ENCODE measurements at regions not wholly inside any gene's neighbourhood (a gene's known extent, or its start where the extent isn't known, plus 50 kb on each side); places are given as distances from the start of the nearest gene placed in this dataset.

DNA sequence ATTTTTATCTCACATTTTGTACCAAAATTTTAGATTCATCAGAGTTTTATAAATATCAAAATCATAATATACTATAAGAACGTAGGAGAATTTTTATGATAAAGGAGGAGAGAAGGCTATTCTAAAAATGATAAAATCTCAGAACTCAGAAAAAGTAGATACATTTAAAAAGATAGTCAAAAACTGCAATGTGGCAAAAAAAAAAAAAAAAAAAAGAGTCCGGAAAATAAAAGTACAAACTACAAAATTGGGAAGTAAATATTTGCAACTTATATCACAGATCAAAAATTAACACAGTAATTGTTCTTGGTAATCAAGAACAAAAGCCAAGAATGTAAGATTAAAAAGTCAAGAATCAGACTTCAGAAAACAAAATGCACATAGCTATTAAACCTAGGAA, 332.1 kb downstream of the MCTP2 start:
- no peak for TF ChIP-seq POLR2AphosphoS5 (IDR thresholded peaks at IDR 0.05; ENCODE audit: low read depth, low read length)
- TF ChIP-seq TAF1 (IDR thresholded peaks at IDR 0.05; ENCODE audit: borderline replicate concordance, insufficient read depth, low read length) = no peak
- TF ChIP-seq, protein P1, sequence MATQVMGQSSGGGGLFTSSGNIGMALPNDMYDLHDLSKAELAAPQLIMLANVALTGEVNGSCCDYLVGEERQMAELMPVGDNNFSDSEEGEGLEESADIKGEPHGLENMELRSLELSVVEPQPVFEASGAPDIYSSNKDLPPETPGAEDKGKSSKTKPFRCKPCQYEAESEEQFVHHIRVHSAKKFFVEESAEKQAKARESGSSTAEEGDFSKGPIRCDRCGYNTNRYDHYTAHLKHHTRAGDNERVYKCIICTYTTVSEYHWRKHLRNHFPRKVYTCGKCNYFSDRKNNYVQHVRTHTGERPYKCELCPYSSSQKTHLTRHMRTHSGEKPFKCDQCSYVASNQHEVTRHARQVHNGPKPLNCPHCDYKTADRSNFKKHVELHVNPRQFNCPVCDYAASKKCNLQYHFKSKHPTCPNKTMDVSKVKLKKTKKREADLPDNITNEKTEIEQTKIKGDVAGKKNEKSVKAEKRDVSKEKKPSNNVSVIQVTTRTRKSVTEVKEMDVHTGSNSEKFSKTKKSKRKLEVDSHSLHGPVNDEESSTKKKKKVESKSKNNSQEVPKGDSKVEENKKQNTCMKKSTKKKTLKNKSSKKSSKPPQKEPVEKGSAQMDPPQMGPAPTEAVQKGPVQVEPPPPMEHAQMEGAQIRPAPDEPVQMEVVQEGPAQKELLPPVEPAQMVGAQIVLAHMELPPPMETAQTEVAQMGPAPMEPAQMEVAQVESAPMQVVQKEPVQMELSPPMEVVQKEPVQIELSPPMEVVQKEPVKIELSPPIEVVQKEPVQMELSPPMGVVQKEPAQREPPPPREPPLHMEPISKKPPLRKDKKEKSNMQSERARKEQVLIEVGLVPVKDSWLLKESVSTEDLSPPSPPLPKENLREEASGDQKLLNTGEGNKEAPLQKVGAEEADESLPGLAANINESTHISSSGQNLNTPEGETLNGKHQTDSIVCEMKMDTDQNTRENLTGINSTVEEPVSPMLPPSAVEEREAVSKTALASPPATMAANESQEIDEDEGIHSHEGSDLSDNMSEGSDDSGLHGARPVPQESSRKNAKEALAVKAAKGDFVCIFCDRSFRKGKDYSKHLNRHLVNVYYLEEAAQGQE (IDR thresholded peaks at IDR 0.05; ENCODE audit: insufficient read depth in 1 of 2, low read depth in 2 of 2, low read length in 2 of 2) = no peak
- TF ChIP-seq FOXP2 (optimal IDR thresholded peaks at IDR 0.05; ENCODE audit: borderline replicate concordance, extremely low read depth, extremely low read length, insufficient read depth) = no peak
- TF ChIP-seq SIN3A (IDR thresholded peaks at IDR 0.05; ENCODE audit: borderline replicate concordance, insufficient read depth, low read length) = no peak

DNA sequence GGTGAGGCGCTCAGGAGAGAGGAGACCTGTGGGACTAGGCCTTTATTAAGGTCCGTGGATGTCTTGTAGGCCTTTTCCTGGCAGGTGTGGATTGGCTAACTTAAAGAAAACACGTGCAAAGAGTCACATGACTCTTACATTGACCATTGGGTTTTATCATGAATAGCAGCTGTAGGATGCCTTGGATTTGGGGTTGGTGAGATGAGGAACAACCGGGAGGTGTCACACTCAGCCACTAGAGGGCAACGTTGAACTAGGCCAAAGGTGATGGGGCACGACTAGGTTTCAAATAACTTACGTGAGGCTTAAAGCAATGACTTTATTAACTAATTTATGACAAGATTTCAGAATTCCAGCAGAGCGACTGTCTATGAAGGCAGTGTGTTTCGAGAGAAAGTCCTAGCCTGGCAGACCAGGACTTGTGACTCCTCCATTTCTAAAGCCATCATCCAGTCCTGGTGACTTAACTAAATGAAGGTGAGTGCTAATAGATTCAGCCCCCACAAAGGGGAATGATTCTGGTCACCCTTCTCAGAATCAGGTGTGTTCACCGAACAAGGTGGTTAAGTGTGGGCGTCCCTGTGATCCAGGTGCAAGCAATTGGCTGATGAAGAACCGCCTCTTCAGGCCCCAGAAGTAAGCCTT, 345.6 kb downstream of the MCTP2 start:
- TF ChIP-seq FOXP2 (optimal IDR thresholded peaks at IDR 0.05; ENCODE audit: borderline replicate concordance, extremely low read depth, extremely low read length, insufficient read depth) (no peak), POLR2AphosphoS5 (IDR thresholded peaks at IDR 0.05; ENCODE audit: low read depth, low read length) (no peak), TAF1 (IDR thresholded peaks at IDR 0.05; ENCODE audit: borderline replicate concordance, insufficient read depth, low read length) (no peak), SIN3A (IDR thresholded peaks at IDR 0.05; ENCODE audit: borderline replicate concordance, insufficient read depth, low read length) (no peak)
- TF ChIP-seq, protein P1 (IDR thresholded peaks at IDR 0.05; ENCODE audit: insufficient read depth in 1 of 2, low read depth in 2 of 2, low read length in 2 of 2) = no peak

DNA sequence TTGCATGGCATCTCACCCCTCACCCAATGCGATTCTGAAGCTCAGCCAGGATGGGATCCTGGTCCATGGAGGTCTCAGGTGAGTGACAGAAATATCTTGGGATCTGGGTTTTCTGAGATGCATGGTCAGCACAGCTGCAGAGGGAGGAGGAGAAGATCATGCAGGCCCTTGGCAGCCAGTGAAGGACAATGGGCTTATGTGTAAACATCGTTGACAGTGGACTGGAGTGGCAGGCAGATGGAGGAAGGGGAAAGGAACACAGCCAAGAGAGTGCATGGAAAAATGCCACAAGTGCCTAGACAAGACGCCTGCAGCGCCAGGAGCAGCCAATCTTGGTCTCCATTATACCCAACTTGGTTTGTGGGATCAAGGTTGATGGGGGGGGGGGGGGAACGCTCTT, 347.9 kb downstream of the MCTP2 start:
- TF ChIP-seq FOXP2 (optimal IDR thresholded peaks at IDR 0.05; ENCODE audit: borderline replicate concordance, extremely low read depth, extremely low read length, insufficient read depth) (no peak), TAF1 (IDR thresholded peaks at IDR 0.05; ENCODE audit: borderline replicate concordance, insufficient read depth, low read length) (no peak), SIN3A (IDR thresholded peaks at IDR 0.05; ENCODE audit: borderline replicate concordance, insufficient read depth, low read length) (no peak), POLR2AphosphoS5 (IDR thresholded peaks at IDR 0.05; ENCODE audit: low read depth, low read length) (no peak)
- TF ChIP-seq, protein P1 (IDR thresholded peaks at IDR 0.05; ENCODE audit: insufficient read depth in 1 of 2, low read depth in 2 of 2, low read length in 2 of 2) = no peak

DNA sequence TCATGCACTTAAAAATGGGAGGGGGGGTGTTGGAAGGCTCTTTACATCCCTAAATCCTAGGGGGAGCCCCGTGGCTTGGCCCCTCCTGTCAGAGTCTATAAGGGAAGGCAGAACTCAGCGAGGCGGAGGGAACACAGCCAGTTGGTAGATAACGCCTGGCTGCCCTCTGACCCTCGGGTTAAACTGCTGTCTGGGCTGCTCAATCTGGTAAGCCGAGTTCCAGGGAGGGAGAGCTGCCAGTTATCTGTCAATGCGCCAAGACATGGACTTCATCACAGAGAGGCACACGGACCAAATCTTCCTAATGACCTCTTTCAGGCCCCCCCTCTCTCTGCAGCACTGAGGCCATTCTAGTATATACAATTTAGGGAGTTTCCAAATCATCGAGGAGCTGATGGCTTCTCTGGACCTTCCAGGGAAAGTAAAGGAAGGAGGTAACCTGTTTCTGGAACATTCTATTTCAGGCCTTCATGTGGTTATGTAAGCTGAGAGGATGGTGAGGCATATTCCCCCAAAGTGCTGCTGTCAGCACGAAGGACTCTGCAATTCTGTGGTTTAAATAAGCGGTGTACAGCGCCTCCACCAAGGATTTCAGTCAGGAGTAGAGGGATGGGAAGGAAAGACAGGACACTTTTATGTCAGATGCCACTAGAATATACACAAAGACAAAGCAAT, 349.0 kb downstream of the MCTP2 start:
- TF ChIP-seq, protein P1 (IDR thresholded peaks at IDR 0.05; ENCODE audit: insufficient read depth in 1 of 2, low read depth in 2 of 2, low read length in 2 of 2) = no peak
- no peak for TF ChIP-seq TAF1 (IDR thresholded peaks at IDR 0.05; ENCODE audit: borderline replicate concordance, insufficient read depth, low read length)
- no peak for TF ChIP-seq SIN3A (IDR thresholded peaks at IDR 0.05; ENCODE audit: borderline replicate concordance, insufficient read depth, low read length)
- TF ChIP-seq FOXP2 (optimal IDR thresholded peaks at IDR 0.05; ENCODE audit: borderline replicate concordance, extremely low read depth, extremely low read length, insufficient read depth) = no peak
- no peak for TF ChIP-seq POLR2AphosphoS5 (IDR thresholded peaks at IDR 0.05; ENCODE audit: low read depth, low read length)

Data from PFSK-1 (cell line).